H9 (cell line): ENCODE measurements at regions not wholly inside any gene's neighbourhood (a gene's known extent, or its start where the extent isn't known, plus 50 kb on each side); places are given as distances from the start of the nearest gene placed in this dataset.

Experiments
- DNase-seq: peaks from one replicate; pipeline ENCODE4 v3.0.0-alpha.2; 2017
- H2AFZ ChIP-seq: one replicate; pipeline ENCODE4 v1.6.1; 2013; ENCODE audit warnings: mild to moderate bottlenecking, low read length, control low read depth, moderate library complexity
- H2AK5ac ChIP-seq: 2 replicates; pipeline ENCODE4 v1.6.1; 2013; ENCODE audit warnings: low read length, control low read depth, mixed read lengths; ENCODE audit not compliant: insufficient read length
- H2BK120ac ChIP-seq: one replicate; pipeline ENCODE4 v1.6.1; 2013; ENCODE audit warnings: low read depth, mild to moderate bottlenecking, low read length, control low read depth, inconsistent platforms; ENCODE audit not compliant: poor library complexity, severe bottlenecking
- H2BK12ac ChIP-seq: 2 replicates; pipeline ENCODE4 v1.6.1; 2013; ENCODE audit warnings: low read length, control low read depth, mixed read lengths, low read depth; ENCODE audit not compliant: insufficient read length
- H2BK15ac ChIP-seq: 2 replicates; pipeline ENCODE4 v1.6.1; 2013; ENCODE audit warnings: low read depth, low read length, control low read depth
- H2BK20ac ChIP-seq: one replicate; pipeline ENCODE4 v1.6.1; 2013; ENCODE audit warnings: low read depth, mild to moderate bottlenecking, low read length, control low read depth, inconsistent platforms; ENCODE audit not compliant: poor library complexity, severe bottlenecking
- H2BK5ac ChIP-seq: 2 replicates; pipeline ENCODE4 v1.6.1; 2013; ENCODE audit warnings: low read length, control low read depth, mixed read lengths; ENCODE audit not compliant: insufficient read length
- H3K14ac ChIP-seq: 2 replicates; pipeline ENCODE4 v1.6.1; 2013; ENCODE audit warnings: low read length, control low read depth; ENCODE audit not compliant: insufficient read depth
- H3K18ac ChIP-seq: 2 replicates; pipeline ENCODE4 v1.6.1; 2013; ENCODE audit warnings: low read depth, mild to moderate bottlenecking, mixed read lengths, low read length, control low read depth; ENCODE audit not compliant: insufficient read length
- H3K23ac ChIP-seq: 2 replicates; pipeline ENCODE4 v1.6.1; 2013; ENCODE audit warnings: low read length, control low read depth, mixed read lengths, low read depth; ENCODE audit not compliant: insufficient read length
- H3K23me2 ChIP-seq: 2 replicates; pipeline ENCODE4 v1.6.1; 2013; ENCODE audit warnings: low read depth, mild to moderate bottlenecking, mixed read lengths, low read length, control low read depth; ENCODE audit not compliant: insufficient read length, poor library complexity, severe bottlenecking
- H3K27ac ChIP-seq: 2 replicates; pipeline ENCODE4 v1.5.1; 2013; ENCODE audit warnings: low read length, control low read depth, mixed read lengths, low read depth; ENCODE audit not compliant: insufficient read length
- H3K27me3 ChIP-seq: 2 replicates; pipeline ENCODE4 v1.6.1; 2013; ENCODE audit warnings: low read length, control low read depth, inconsistent platforms; ENCODE audit not compliant: insufficient read depth
- H3K4ac ChIP-seq: 2 replicates; pipeline ENCODE4 v1.6.1; 2013; ENCODE audit warnings: low read depth, mild to moderate bottlenecking, control low read depth, inconsistent platforms, low read length, moderate library complexity
- H3K4me1 ChIP-seq: 2 replicates; pipeline ENCODE4 v1.6.1; 2013; ENCODE audit warnings: low read length, control low read depth, inconsistent platforms; ENCODE audit not compliant: insufficient read depth
- H3K4me2 ChIP-seq: 2 replicates; pipeline ENCODE4 v1.6.1; 2013; ENCODE audit warnings: low read length, control low read depth, mixed read lengths; ENCODE audit not compliant: insufficient read length, insufficient read depth
- H3K56ac ChIP-seq: 2 replicates; pipeline ENCODE4 v1.6.1; 2013; ENCODE audit warnings: low read depth, mild to moderate bottlenecking, mixed read lengths, low read length, control low read depth; ENCODE audit not compliant: insufficient read length
- H3K79me1 ChIP-seq: 2 replicates; pipeline ENCODE4 v1.6.1; 2013; ENCODE audit warnings: low read depth, mild to moderate bottlenecking, moderate library complexity, low read length, control low read depth, inconsistent platforms; ENCODE audit not compliant: insufficient read depth, poor library complexity, severe bottlenecking
- H3K79me2 ChIP-seq: 2 replicates; pipeline ENCODE4 v1.6.1; 2013; ENCODE audit warnings: low read length, control low read depth, inconsistent platforms; ENCODE audit not compliant: insufficient read depth
- H3K9ac ChIP-seq: 2 replicates; pipeline ENCODE4 v1.6.1; 2013; ENCODE audit warnings: low read length, control low read depth, mixed read lengths; ENCODE audit not compliant: insufficient read length; ENCODE audit errors: extremely low read depth
- H3K9me3 ChIP-seq: one replicate; pipeline ENCODE4 v1.6.1; 2013; ENCODE audit warnings: low read depth, low read length, inconsistent platforms; ENCODE audit not compliant: control insufficient read depth
- H3T11ph ChIP-seq: one replicate; pipeline ENCODE4 v1.6.1; 2013; ENCODE audit warnings: mild to moderate bottlenecking, low read length, control low read depth, inconsistent platforms
- H4K20me1 ChIP-seq: one replicate; pipeline ENCODE4 v1.6.1; 2013; ENCODE audit not compliant: control insufficient read depth, insufficient read length, insufficient read depth
- H4K5ac ChIP-seq: 2 replicates; pipeline ENCODE4 v1.6.1; 2013; ENCODE audit warnings: low read depth, mild to moderate bottlenecking, mixed read lengths, low read length, control low read depth; ENCODE audit not compliant: insufficient read length
- H4K8ac ChIP-seq: replicated peaks from 2 replicates; pipeline ENCODE4 v1.6.1; 2013; ENCODE audit warnings: low read length, control low read depth, mixed read lengths, low read depth; ENCODE audit not compliant: insufficient read length
- H4K91ac ChIP-seq: 2 replicates; pipeline ENCODE4 v1.6.1; 2013; ENCODE audit warnings: low read depth, mild to moderate bottlenecking, moderate library complexity, mixed read lengths, low read length, control low read depth; ENCODE audit not compliant: insufficient read length
- H3K27ac Mint-ChIP-seq, 3 experiments: 2 replicates in 2 of 3; 3 replicates in 1 of 3; pipeline ENCODE4 v1.8.0; 2020 to 2021; ENCODE audit warnings: mixed read lengths in 3 of 3, mild to moderate bottlenecking in 1 of 3, moderate library complexity in 1 of 3
- H3K27me3 Mint-ChIP-seq: 2 replicates; pipeline ENCODE4 v1.8.0; 2021; ENCODE audit warnings: low read depth, mild to moderate bottlenecking, moderate library complexity, mixed read lengths
- H3K36me3 Mint-ChIP-seq, 3 experiments: 2 replicates in 2 of 3; 3 replicates in 1 of 3; pipeline ENCODE4 v1.8.0; 2020 to 2021; ENCODE audit warnings: low read depth in 3 of 3, mixed read lengths in 3 of 3; ENCODE audit not compliant: insufficient read depth in 1 of 3
- H3K4me1 Mint-ChIP-seq, 2 experiments: 2 replicates each; pipeline ENCODE4 v1.8.0; 2020; ENCODE audit warnings: mixed read lengths in 2 of 2
- H3K4me3 Mint-ChIP-seq, 2 experiments: 2 replicates in 1 of 2; 3 replicates in 1 of 2; pipeline ENCODE4 v1.8.0; 2020 to 2021; ENCODE audit warnings: mild to moderate bottlenecking in 2 of 2, mixed read lengths in 2 of 2, moderate library complexity in 1 of 2
- H3K9me3 Mint-ChIP-seq, 2 experiments: 2 replicates in 1 of 2; 3 replicates in 1 of 2; pipeline ENCODE4 v1.8.0; 2020; ENCODE audit warnings: mild to moderate bottlenecking in 2 of 2, mixed read lengths in 2 of 2, moderate library complexity in 1 of 2
- CTCF ChIP-seq: fragments of 200-600 bp; sonication (generic); conservative IDR thresholded peaks from 3 replicates; pipeline ENCODE4 v1.8.0; 2021; ENCODE audit warnings: antibody characterized with exemption, mild to moderate bottlenecking
- WGBS: extraction: QIAGEN DNeasy Blood & Tissue Kit; methylation state at CpG from one replicate; pipeline ENCODE4 v1.1.7; 2013; ENCODE audit warnings: missing lambda C conversion rate, low lambda C conversion rate, mixed read lengths; ENCODE audit not compliant: insufficient read length; ENCODE audit errors: extremely low coverage; 5-methylcytosine and 5-hydroxymethylcytosine counted together

DNA sequence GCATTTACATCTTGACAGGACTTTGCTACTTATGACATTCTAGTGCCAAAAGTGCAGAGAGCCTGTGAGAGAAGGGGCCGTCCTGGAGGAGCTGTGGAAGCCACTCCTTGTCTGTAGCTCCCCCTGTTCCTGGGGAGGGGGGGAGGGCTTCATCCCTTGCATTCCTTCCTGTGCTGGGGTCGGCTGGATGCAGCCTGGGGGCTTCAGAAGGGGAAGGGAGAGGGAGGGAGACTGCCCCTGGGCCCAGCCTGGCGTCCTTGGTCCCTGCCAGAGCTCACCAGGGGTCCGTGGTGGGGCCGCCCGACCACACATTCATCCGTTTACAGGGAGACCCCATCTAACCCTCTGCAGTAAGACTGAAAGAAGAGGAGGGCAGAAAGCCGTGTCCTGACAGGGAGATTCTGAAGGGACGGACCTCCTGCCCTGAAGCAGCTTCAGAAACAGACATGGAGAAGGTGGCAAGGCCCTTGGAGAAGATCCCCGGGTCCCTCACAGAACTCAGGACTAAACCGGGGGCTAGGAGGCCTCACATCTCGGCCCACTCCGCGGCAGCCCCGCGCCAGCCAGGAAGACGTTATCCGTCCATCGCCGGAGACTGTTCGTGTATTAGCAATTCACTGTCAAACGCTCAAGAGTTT is 258.3 kb upstream of the SALL3 start:
- H4K91ac ChIP-seq = no peak overlapping the region
- H3K9ac ChIP-seq = no peak overlapping the region
- TF ChIP-seq CTCF = no peak
- H2BK12ac ChIP-seq = no peak overlapping the region
- no peak overlapping the region for H3K18ac ChIP-seq
- no peak overlapping the region for H2BK15ac ChIP-seq
- peak; percentile 71 for DNase-seq
- no peaks in the 10 kb centered on the region for H3K9me3 ChIP-seq
- H4K20me1 ChIP-seq = no peaks in the 10 kb centered on the region
- peaks cover 14% of the 10 kb centered on the region; the same call in 1 of the 2 replicates for H3K4me1 ChIP-seq
- H3K79me2 ChIP-seq = no peaks in the 10 kb centered on the region
- no peak overlapping the region for H4K5ac ChIP-seq
- H2AK5ac ChIP-seq = no peak overlapping the region
- H3K4ac ChIP-seq = no peak overlapping the region
- H2AFZ ChIP-seq = no peak overlapping the region
- no peak overlapping the region for H2BK120ac ChIP-seq
- H3K79me1 ChIP-seq = no peaks in the 10 kb centered on the region
- no peak overlapping the region for H2BK20ac ChIP-seq
- no peak overlapping the region for H3K27ac ChIP-seq
- H3T11ph ChIP-seq = no peak overlapping the region
- peak overlapping the region; percentile 32 for H3K4me2 ChIP-seq
- H3K23me2 ChIP-seq = no peaks in the 10 kb centered on the region
- Mint-ChIP-seq H3K4me1 (peaks cover 44 to 49% of the 10 kb centered on the region in 2 experiments), H3K27ac (peak overlapping the region; percentile 75 to 95 (median 85); a peak in 5 of 7 replicates), H3K4me3 (peak overlapping the region; percentile 4 to 28; a peak in 3 of 5 replicates), H3K36me3 (peaks cover 0 to 9% (median 4%) of the 10 kb centered on the region in 3 experiments; a peak in 4 of 7 replicates), H3K9me3 (no peaks in the 10 kb centered on the region; a peak in 2 of 5 replicates), H3K27me3 (peaks cover 10% of the 10 kb centered on the region)
- H3K27me3 ChIP-seq = no peaks in the 10 kb centered on the region
- no peak overlapping the region for H3K56ac ChIP-seq
- H2BK5ac ChIP-seq = no peak overlapping the region
- H3K14ac ChIP-seq = no peak overlapping the region
- no peak overlapping the region for H3K23ac ChIP-seq
- WGBS = no CpG with 5 or more reads among the region's 22 CpGs
- H4K8ac ChIP-seq = no peak overlapping the region
